BE2C (cell line): ENCODE measurements at regions not wholly inside any gene's neighbourhood (a gene's known extent, or its start where the extent isn't known, plus 50 kb on each side); places are given as distances from the start of the nearest gene placed in this dataset.

Source experiments
- DNase-seq: peaks from one replicate; pipeline ENCODE4 v3.0.0-alpha.2; 2020
- H3K27me3 ChIP-seq: fragments of 250-450 bp; sonication (Bioruptor Pico); 2 replicates; pipeline ENCODE4 v1.5.1; 2020; ENCODE audit warnings: mild to moderate bottlenecking
- H3K36me3 ChIP-seq: fragments of 250-450 bp; sonication (Bioruptor Pico); 2 replicates; pipeline ENCODE4 v1.5.1; 2020; ENCODE audit warnings: mild to moderate bottlenecking
- H3K4me1 ChIP-seq: fragments of 250-450 bp; sonication (Bioruptor Pico); 2 replicates; pipeline ENCODE4 v1.5.1; 2020
- H3K4me3 ChIP-seq: 2 replicates; pipeline ENCODE4 v1.5.1; 2011; ENCODE audit warnings: low read depth, low read length
- H3K9me3 ChIP-seq: fragments of 250-450 bp; sonication (Bioruptor Pico); 2 replicates; pipeline ENCODE4 v1.5.1; 2020
- CTCF ChIP-seq: IDR thresholded peaks from 2 replicates; pipeline ENCODE4 v1.5.1; 2012; ENCODE audit warnings: mild to moderate bottlenecking, low read depth, low read length

- Histone ChIP-seq H3K36me3 (no peaks in the 10 kb centered on the region), H3K9me3 (no peaks in the 10 kb centered on the region), H3K4me1 (no peaks in the 10 kb centered on the region), H3K4me3 (no peak overlapping the region), H3K27me3 (no peaks in the 10 kb centered on the region)
- TF ChIP-seq CTCF, result no peak
- no peak for DNase-seq
These were observed 113.9 kb downstream of the NDUFA12 start for GRCh38 chr12:94889445-94890210.

GRCh38 chr12:94879542-94879941, 124.0 kb downstream of the NDUFA12 start:
- no peaks in the 10 kb centered on the region for H3K36me3 ChIP-seq
- no peak for DNase-seq

GRCh38 chr12:94875525-94875924, 128.0 kb downstream of the NDUFA12 start:
- Histone ChIP-seq H3K27me3 (peaks cover 61% of the 10 kb centered on the region), H3K4me1 (no peaks in the 10 kb centered on the region), H3K4me3 (no peak overlapping the region), H3K36me3 (no peaks in the 10 kb centered on the region), H3K9me3 (no peaks in the 10 kb centered on the region)
- peak; percentile 34 for TF ChIP-seq CTCF
- peak; percentile 14 for DNase-seq

More at GRCh38 chr12:94879542-94879941, 124.0 kb downstream of the NDUFA12 start:
- Histone ChIP-seq H3K9me3 (no peaks in the 10 kb centered on the region), H3K4me3 (no peak overlapping the region), H3K27me3 (peaks cover 23% of the 10 kb centered on the region), H3K4me1 (no peaks in the 10 kb centered on the region)
- no peak for TF ChIP-seq CTCF

- DNase-seq, result no peak
- Histone ChIP-seq H3K27me3 (peaks cover 61% of the 10 kb centered on the region), H3K4me3 (no peak overlapping the region), H3K36me3 (no peaks in the 10 kb centered on the region), H3K9me3 (no peaks in the 10 kb centered on the region), H3K4me1 (no peaks in the 10 kb centered on the region)
- no peak for TF ChIP-seq CTCF
These were observed 128.8 kb downstream of the NDUFA12 start for GRCh38 chr12:94874518-94875302.

GRCh38 chr12:94873734-94874517, 129.6 kb downstream of the NDUFA12 start:
- TF ChIP-seq CTCF, result no peak
- DNase-seq, result no peak
- H3K36me3 ChIP-seq, result no peaks in the 10 kb centered on the region
- no peak overlapping the region for H3K4me3 ChIP-seq
- no peaks in the 10 kb centered on the region for H3K9me3 ChIP-seq
- H3K4me1 ChIP-seq, result no peaks in the 10 kb centered on the region
- H3K27me3 ChIP-seq, result peaks cover 61% of the 10 kb centered on the region
